ENCODE measurements at regions not wholly inside any gene's neighbourhood (a gene's known extent, or its start where the extent isn't known, plus 50 kb on each side); places are given as distances from the start of the nearest gene placed in this dataset.

GRCh38 chr11:12598330-12599256, 75.6 kb upstream of the TEAD1 start:
- no peak for DNase-seq (ENCODE audit: low read depth in 1 of 2, low spot score in 1 of 2)
- Histone ChIP-seq H3K27me3 (ENCODE audit: insufficient read depth, poor library complexity, severe bottlenecking) (no peaks in the 10 kb centered on the region), H3K27ac (replicated peaks) (no peak overlapping the region), H3K4me3 (replicated peaks; ENCODE audit: insufficient read depth, low read length) (no peak overlapping the region)
- no peak for TF ChIP-seq CTCF (IDR thresholded peaks at IDR 0.05; ENCODE audit: insufficient read depth, low read length)

DNA sequence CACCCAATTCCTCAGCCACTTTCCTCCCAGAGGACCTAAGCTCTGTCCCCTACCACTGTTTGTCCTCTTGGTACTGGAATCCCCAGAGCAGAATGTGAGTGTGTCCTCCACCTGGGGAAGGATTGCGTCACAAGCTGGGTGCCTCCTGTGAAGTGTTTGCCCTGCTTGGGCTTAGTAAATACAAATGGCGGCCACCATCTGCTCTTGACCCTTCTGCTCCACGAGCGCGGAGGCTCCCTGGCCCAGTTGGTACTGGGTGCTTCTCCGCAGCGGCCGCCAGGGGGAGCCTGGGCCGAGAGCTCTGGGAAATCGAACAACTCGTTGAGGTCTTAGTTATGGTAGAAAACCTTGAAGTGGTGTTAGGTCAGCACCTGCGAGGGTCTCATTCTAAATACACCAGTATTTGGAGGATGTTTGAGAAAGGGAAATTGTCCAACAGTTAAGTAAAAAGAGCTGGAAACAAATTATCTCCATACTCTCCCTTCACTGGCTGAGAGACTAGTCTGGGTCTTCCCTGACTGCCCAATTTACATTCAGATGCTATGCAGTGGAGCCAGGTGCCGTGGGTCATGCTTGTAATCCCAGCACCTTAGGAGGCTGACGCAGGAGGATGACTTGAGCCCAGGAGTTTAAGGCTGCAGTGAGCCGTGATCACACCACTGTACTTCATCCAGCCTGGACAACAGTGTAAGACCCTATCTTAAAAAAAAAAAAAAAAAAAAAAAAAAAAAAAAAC, 74.6 kb upstream of the TEAD1 start:
- H3K27ac ChIP-seq (replicated peaks): no peak overlapping the region
- TF ChIP-seq CTCF (IDR thresholded peaks at IDR 0.05; ENCODE audit: insufficient read depth, low read length): peak; percentile 74
- no peak for TF ChIP-seq REST (IDR thresholded peaks at IDR 0.05; ENCODE audit: insufficient replicate concordance, low read depth)
- peak in 1 of 2 experiments; percentile 17 for DNase-seq (ENCODE audit: low read depth in 1 of 2, low spot score in 1 of 2)
- no peak overlapping the region for H3K4me3 ChIP-seq (replicated peaks; ENCODE audit: insufficient read depth, low read length)
- no peaks in the 10 kb centered on the region for H3K27me3 ChIP-seq (ENCODE audit: insufficient read depth, poor library complexity, severe bottlenecking)

GRCh38 chr11:12600829-12601228, 73.4 kb upstream of the TEAD1 start:
- H3K4me3 ChIP-seq (replicated peaks; ENCODE audit: insufficient read depth, low read length): no peak overlapping the region
- H3K27me3 ChIP-seq (ENCODE audit: insufficient read depth, poor library complexity, severe bottlenecking): no peaks in the 10 kb centered on the region
- TF ChIP-seq POLR2AphosphoS5 (IDR thresholded peaks at IDR 0.05; ENCODE audit: low read depth) (no peak), GABPA (IDR thresholded peaks at IDR 0.05; ENCODE audit: low read depth) (no peak)
- H3K27ac ChIP-seq (replicated peaks): no peak overlapping the region
- DNase-seq (ENCODE audit: low read depth in 1 of 2, low spot score in 1 of 2): no peak

GRCh38 chr11:12602421-12602820, 71.8 kb upstream of the TEAD1 start:
- Histone ChIP-seq H3K27me3 (ENCODE audit: insufficient read depth, poor library complexity, severe bottlenecking) (no peaks in the 10 kb centered on the region), H3K4me3 (replicated peaks; ENCODE audit: insufficient read depth, low read length) (no peak overlapping the region), H3K27ac (replicated peaks) (no peak overlapping the region)
- DNase-seq (ENCODE audit: low read depth in 1 of 2, low spot score in 1 of 2): no peak
- no peak for TF ChIP-seq SPI1 (IDR thresholded peaks at IDR 0.05; ENCODE audit: borderline replicate concordance, low read depth)
- no peak for TF ChIP-seq GABPA (IDR thresholded peaks at IDR 0.05; ENCODE audit: low read depth)
- TF ChIP-seq POLR2AphosphoS5 (IDR thresholded peaks at IDR 0.05; ENCODE audit: low read depth): no peak
- TF ChIP-seq REST (IDR thresholded peaks at IDR 0.05; ENCODE audit: insufficient replicate concordance, low read depth): no peak
- no peak for TF ChIP-seq CTCF (IDR thresholded peaks at IDR 0.05; ENCODE audit: insufficient read depth, low read length)
